ENCODE measurements at regions not wholly inside any gene's neighbourhood (a gene's known extent, or its start where the extent isn't known, plus 50 kb on each side); places are given as distances from the start of the nearest gene placed in this dataset.

DNA sequence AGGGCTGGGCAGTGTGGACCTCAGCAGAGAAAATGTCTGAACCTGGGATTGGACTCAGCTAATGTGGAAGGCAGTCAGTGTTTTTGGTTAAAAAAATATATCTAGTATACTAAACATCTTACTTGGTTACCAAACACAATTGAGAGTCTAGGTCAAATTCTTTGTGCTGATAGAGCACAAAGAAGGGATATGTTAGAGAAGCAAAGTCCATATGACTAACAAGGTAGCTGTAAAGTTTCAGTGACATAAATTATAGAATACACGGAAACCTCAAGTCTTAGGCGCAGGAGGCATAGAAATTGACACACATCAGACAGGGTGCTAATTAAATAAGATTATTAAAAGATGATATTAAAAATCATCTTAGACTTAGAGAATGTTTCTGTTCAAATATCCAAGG, 718.3 kb downstream of the TLR4 start:
- Histone ChIP-seq H2AFZ (ENCODE audit: control insufficient read depth, low read length) (no peak overlapping the region), H3K9me3 (ENCODE audit: control insufficient read depth, low read depth, low read length) (no peaks in the 10 kb centered on the region), H3K36me3 (ENCODE audit: control insufficient read depth in 2 of 2, extremely low read depth in 1 of 2, insufficient read depth in 2 of 2, low read length in 2 of 2) (no peaks in the 10 kb centered on the region), H3K4me3 (ENCODE audit: control insufficient read depth in 2 of 3, extremely low read depth in 1 of 3, insufficient read depth in 2 of 3, low read depth in 1 of 3, low read length in 3 of 3) (no peak overlapping the region), H3K27ac (ENCODE audit: control insufficient read depth, insufficient read depth, low read length) (no peak overlapping the region), H4K20me1 (ENCODE audit: control insufficient read depth, extremely low read depth, insufficient read depth, low read length) (no peaks in the 10 kb centered on the region), H3K9me1 (ENCODE audit: control insufficient read depth, extremely low read depth, insufficient read depth, low read length) (no peaks in the 10 kb centered on the region), H3K79me2 (ENCODE audit: control insufficient read depth, insufficient read depth, low read length) (no peaks in the 10 kb centered on the region), H3K4me1 (ENCODE audit: control insufficient read depth, extremely low read depth, insufficient read depth, low read length) (no peaks in the 10 kb centered on the region), H3K9ac (ENCODE audit: control insufficient read depth, extremely low read depth, insufficient read depth, low read length) (no peak overlapping the region), H3K4me2 (ENCODE audit: control insufficient read depth, extremely low read depth, insufficient read depth, low read depth, low read length) (no peak overlapping the region), H3K27me3 (ENCODE audit: control insufficient read depth, extremely low read depth, insufficient read depth, low read length) (no peaks in the 10 kb centered on the region)
- no peak for DNase-seq (ENCODE audit: low read depth, low spot score)
- no peak for FAIRE-seq
- dilution Hi-C loops (cut with MboI; ENCODE audit: extremely low pct_ligation_motif_present, low sequenced_read_pairs) = no loop called here
- TF ChIP-seq EZH2 (IDR thresholded peaks at IDR 0.05; ENCODE audit: low read length) = no peak
- no peak for TF ChIP-seq CTCF (optimal IDR thresholded peaks at IDR 0.05 in 1 of 3, IDR thresholded peaks at IDR 0.05 in 1 of 3, conservative IDR thresholded peaks at IDR 0.05 in 1 of 3; ENCODE audit: extremely low read depth in 1 of 3, insufficient read depth in 2 of 3, low read length in 3 of 3)

GRCh38 chr9:118423021-118423420, 718.8 kb downstream of the TLR4 start:
- Histone ChIP-seq H3K79me2 (ENCODE audit: control insufficient read depth, insufficient read depth, low read length) (no peaks in the 10 kb centered on the region), H3K36me3 (ENCODE audit: control insufficient read depth in 2 of 2, extremely low read depth in 1 of 2, insufficient read depth in 2 of 2, low read length in 2 of 2) (no peaks in the 10 kb centered on the region), H3K27ac (ENCODE audit: control insufficient read depth, insufficient read depth, low read length) (no peak overlapping the region), H4K20me1 (ENCODE audit: control insufficient read depth, extremely low read depth, insufficient read depth, low read length) (no peaks in the 10 kb centered on the region), H3K4me3 (ENCODE audit: control insufficient read depth in 2 of 3, extremely low read depth in 1 of 3, insufficient read depth in 2 of 3, low read depth in 1 of 3, low read length in 3 of 3) (no peak overlapping the region), H3K4me2 (ENCODE audit: control insufficient read depth, extremely low read depth, insufficient read depth, low read depth, low read length) (no peak overlapping the region), H3K27me3 (ENCODE audit: control insufficient read depth, extremely low read depth, insufficient read depth, low read length) (no peaks in the 10 kb centered on the region), H2AFZ (ENCODE audit: control insufficient read depth, low read length) (no peak overlapping the region), H3K9ac (ENCODE audit: control insufficient read depth, extremely low read depth, insufficient read depth, low read length) (no peak overlapping the region), H3K9me3 (ENCODE audit: control insufficient read depth, low read depth, low read length) (no peaks in the 10 kb centered on the region), H3K4me1 (ENCODE audit: control insufficient read depth, extremely low read depth, insufficient read depth, low read length) (no peaks in the 10 kb centered on the region), H3K9me1 (ENCODE audit: control insufficient read depth, extremely low read depth, insufficient read depth, low read length) (no peaks in the 10 kb centered on the region)
- dilution Hi-C loops (cut with MboI; ENCODE audit: extremely low pct_ligation_motif_present, low sequenced_read_pairs) = no loop called here
- TF ChIP-seq CTCF (optimal IDR thresholded peaks at IDR 0.05 in 1 of 3, IDR thresholded peaks at IDR 0.05 in 1 of 3, conservative IDR thresholded peaks at IDR 0.05 in 1 of 3; ENCODE audit: extremely low read depth in 1 of 3, insufficient read depth in 2 of 3, low read length in 3 of 3) = no peak
- TF ChIP-seq EZH2 (IDR thresholded peaks at IDR 0.05; ENCODE audit: low read length) = no peak
- FAIRE-seq (no peak), DNase-seq (ENCODE audit: low read depth, low spot score) (no peak)
